ENCODE measurements at regions not wholly inside any gene's neighbourhood (a gene's known extent, or its start where the extent isn't known, plus 50 kb on each side); places are given as distances from the start of the nearest gene placed in this dataset.

DNA sequence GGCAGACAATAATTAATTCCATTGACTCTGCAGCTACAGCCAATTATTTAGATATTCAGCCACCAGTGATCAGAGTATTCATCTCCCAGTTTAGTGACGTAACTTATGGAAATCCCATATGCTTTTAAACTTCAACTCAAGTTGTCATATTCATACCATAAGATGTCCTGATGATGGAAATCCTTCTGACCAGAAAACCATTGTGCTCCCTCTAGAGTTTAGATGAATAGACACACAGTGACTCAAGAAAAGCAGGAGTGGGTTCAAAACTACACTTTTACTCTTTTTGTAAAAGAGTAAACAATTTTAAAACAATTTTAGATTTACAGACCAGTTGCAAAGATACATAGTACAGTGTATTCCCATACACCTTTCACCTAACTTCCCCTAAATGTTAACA is 463.7 kb downstream of the KCNT2 start:
- H3K9me3 ChIP-seq (ENCODE audit: insufficient read depth, low read depth, low read length) = no peaks in the 10 kb centered on the region
- H3K4me1 ChIP-seq (ENCODE audit: insufficient read depth, low read length, poor library complexity, severe bottlenecking) = no peaks in the 10 kb centered on the region
- H4K20me1 ChIP-seq (ENCODE audit: insufficient read depth, low read length, poor library complexity, severe bottlenecking) = no peaks in the 10 kb centered on the region
- no peaks in the 10 kb centered on the region for H3K27me3 ChIP-seq (ENCODE audit: insufficient read depth, low read length, poor library complexity, severe bottlenecking)
- no peaks in the 10 kb centered on the region for H3K36me3 ChIP-seq (ENCODE audit: insufficient read depth, low read length)
- H3K79me2 ChIP-seq (ENCODE audit: insufficient read depth, low read length) = no peaks in the 10 kb centered on the region
- H3F3A ChIP-seq (ENCODE audit: low read depth) = no peaks in the 10 kb centered on the region
- H2AFZ ChIP-seq (ENCODE audit: low read length) = no peak overlapping the region
- no peak overlapping the region for H3K9ac ChIP-seq (ENCODE audit: low read depth, low read length, poor library complexity, severe bottlenecking)
- no peak overlapping the region for H3K4me3 ChIP-seq (ENCODE audit: low read length, poor library complexity, severe bottlenecking)
- TF ChIP-seq EZH2phosphoT487 (IDR thresholded peaks at IDR 0.05; ENCODE audit: borderline replicate concordance) = no peak
- TF ChIP-seq, protein P1, sequence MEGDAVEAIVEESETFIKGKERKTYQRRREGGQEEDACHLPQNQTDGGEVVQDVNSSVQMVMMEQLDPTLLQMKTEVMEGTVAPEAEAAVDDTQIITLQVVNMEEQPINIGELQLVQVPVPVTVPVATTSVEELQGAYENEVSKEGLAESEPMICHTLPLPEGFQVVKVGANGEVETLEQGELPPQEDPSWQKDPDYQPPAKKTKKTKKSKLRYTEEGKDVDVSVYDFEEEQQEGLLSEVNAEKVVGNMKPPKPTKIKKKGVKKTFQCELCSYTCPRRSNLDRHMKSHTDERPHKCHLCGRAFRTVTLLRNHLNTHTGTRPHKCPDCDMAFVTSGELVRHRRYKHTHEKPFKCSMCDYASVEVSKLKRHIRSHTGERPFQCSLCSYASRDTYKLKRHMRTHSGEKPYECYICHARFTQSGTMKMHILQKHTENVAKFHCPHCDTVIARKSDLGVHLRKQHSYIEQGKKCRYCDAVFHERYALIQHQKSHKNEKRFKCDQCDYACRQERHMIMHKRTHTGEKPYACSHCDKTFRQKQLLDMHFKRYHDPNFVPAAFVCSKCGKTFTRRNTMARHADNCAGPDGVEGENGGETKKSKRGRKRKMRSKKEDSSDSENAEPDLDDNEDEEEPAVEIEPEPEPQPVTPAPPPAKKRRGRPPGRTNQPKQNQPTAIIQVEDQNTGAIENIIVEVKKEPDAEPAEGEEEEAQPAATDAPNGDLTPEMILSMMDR (conservative IDR thresholded peaks at IDR 0.05; ENCODE audit: low read length) = no peak
- no peak overlapping the region for H3K4me2 ChIP-seq (ENCODE audit: low read depth, low read length, poor library complexity, severe bottlenecking)
- H3K9me2 ChIP-seq (replicated peaks; ENCODE audit: low read depth, low read length) = no peaks in the 10 kb centered on the region

DNA sequence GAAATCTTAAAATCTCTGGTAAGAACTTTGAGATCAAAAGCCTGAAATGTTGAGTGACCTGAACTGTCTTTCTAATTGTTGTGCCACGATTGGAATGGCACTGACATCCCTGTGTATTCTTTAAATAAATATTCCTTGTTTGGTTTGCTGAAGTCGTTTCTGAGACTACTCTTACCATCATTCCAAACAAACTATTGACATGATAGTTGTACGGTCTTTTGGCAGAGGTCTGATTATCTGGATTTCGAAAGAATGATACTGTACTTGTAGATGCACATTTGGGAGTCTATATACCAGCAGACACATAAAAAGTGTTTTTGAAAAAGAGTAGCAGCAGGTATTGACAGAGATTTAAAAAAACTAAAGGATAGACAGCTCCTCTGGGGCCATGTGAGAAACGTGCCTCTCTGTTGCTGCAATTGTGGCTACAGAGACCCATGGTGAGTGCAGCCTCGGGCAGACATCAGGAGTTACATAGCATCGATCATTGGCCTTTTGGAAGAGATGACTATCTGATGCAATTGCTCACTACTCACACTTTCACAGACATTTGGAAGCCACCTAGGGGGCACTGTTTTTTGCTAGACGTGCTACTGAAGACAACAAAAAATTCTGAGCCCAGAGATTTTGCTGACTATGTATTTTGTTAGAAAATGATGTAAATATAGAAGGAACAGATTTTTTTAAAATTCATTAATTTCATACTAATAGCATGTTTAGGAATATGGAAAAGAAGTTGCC is 464.5 kb downstream of the KCNT2 start:
- Histone ChIP-seq H3K9me3 (ENCODE audit: insufficient read depth, low read depth, low read length) (no peaks in the 10 kb centered on the region), H2AFZ (ENCODE audit: low read length) (no peak overlapping the region), H3K79me2 (ENCODE audit: insufficient read depth, low read length) (no peaks in the 10 kb centered on the region), H4K20me1 (ENCODE audit: insufficient read depth, low read length, poor library complexity, severe bottlenecking) (no peaks in the 10 kb centered on the region), H3K27me3 (ENCODE audit: insufficient read depth, low read length, poor library complexity, severe bottlenecking) (no peaks in the 10 kb centered on the region), H3K9me2 (replicated peaks; ENCODE audit: low read depth, low read length) (no peaks in the 10 kb centered on the region), H3K9ac (ENCODE audit: low read depth, low read length, poor library complexity, severe bottlenecking) (no peak overlapping the region), H3F3A (ENCODE audit: low read depth) (no peaks in the 10 kb centered on the region), H3K4me2 (ENCODE audit: low read depth, low read length, poor library complexity, severe bottlenecking) (no peak overlapping the region), H3K4me3 (ENCODE audit: low read length, poor library complexity, severe bottlenecking) (no peak overlapping the region), H3K4me1 (ENCODE audit: insufficient read depth, low read length, poor library complexity, severe bottlenecking) (no peaks in the 10 kb centered on the region), H3K36me3 (ENCODE audit: insufficient read depth, low read length) (no peaks in the 10 kb centered on the region)
- no peak for TF ChIP-seq EZH2phosphoT487 (IDR thresholded peaks at IDR 0.05; ENCODE audit: borderline replicate concordance)
- TF ChIP-seq, protein P1 (conservative IDR thresholded peaks at IDR 0.05; ENCODE audit: low read length) = peak; percentile 47

GRCh38 chr1:196142111-196142640 is 466.1 kb downstream of the KCNT2 start:
- TF ChIP-seq, protein P1 (conservative IDR thresholded peaks at IDR 0.05; ENCODE audit: low read length) = no peak
- Histone ChIP-seq H3K4me3 (ENCODE audit: low read length, poor library complexity, severe bottlenecking) (no peak overlapping the region), H3F3A (ENCODE audit: low read depth) (no peaks in the 10 kb centered on the region), H2AFZ (ENCODE audit: low read length) (no peak overlapping the region), H3K79me2 (ENCODE audit: insufficient read depth, low read length) (no peaks in the 10 kb centered on the region), H3K4me1 (ENCODE audit: insufficient read depth, low read length, poor library complexity, severe bottlenecking) (no peaks in the 10 kb centered on the region), H3K4me2 (ENCODE audit: low read depth, low read length, poor library complexity, severe bottlenecking) (no peak overlapping the region), H3K36me3 (ENCODE audit: insufficient read depth, low read length) (no peaks in the 10 kb centered on the region), H3K9ac (ENCODE audit: low read depth, low read length, poor library complexity, severe bottlenecking) (no peak overlapping the region), H3K9me2 (replicated peaks; ENCODE audit: low read depth, low read length) (no peaks in the 10 kb centered on the region), H4K20me1 (ENCODE audit: insufficient read depth, low read length, poor library complexity, severe bottlenecking) (no peaks in the 10 kb centered on the region), H3K9me3 (ENCODE audit: insufficient read depth, low read depth, low read length) (no peaks in the 10 kb centered on the region), H3K27me3 (ENCODE audit: insufficient read depth, low read length, poor library complexity, severe bottlenecking) (no peaks in the 10 kb centered on the region)

All from Loucy (cell line).